NCI-H510A treated with DMSO at 0.1 percent for 48 hours (cell line): ENCODE measurements at regions not wholly inside any gene's neighbourhood (a gene's known extent, or its start where the extent isn't known, plus 50 kb on each side); places are given as distances from the start of the nearest gene placed in this dataset.

ENCODE experiments used
- DNase-seq: peaks from one replicate; lab custom pipeline; 2025; lab: John Stamatoyannopoulos, UW

GRCh38 chr1:14302025-14302424 lies 296.5 kb upstream of the KAZN start:
- no peak for DNase-seq

DNA sequence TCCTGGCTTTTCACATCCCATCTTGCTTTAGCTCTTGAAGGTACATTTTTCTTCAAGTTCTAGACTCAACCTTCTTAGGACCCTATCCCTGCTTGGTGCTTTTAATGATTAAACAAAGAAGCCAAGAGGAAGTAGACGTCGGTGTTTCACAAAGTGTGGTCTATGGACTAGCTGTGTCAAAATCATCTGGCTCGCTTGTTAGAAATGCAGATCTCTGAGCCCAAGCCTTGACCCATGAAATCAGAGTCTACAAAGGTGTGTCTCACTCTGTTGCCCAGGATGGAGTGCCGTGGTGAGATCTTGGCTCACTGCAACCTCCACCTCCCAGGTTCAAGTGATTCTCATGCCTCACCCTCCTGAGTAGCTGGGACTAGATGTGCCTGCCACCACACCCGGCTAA lies 295.5 kb upstream of the KAZN start:
- DNase-seq: no peak

DNA sequence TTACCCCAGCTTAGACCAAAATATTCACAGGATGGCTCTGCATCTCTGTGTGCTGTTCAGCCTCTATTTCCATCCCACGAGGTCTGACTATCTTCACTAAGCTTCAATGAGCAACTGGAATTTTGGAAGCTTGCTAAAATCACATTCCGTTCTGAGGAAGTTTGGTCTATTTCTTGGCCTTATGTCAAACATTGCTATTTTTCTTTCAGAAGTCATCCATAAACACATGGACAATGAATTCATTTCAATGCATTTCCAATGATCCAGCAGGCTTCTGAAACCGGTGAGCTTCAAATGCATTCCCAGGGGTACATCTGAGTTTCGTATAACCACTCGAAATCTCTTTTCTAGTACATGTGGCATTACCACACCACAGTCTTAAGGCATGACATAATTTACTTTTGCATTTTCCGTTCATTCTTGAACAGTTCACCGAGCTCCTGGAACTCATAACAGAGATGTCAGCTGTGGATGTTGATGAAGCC lies 294.1 kb upstream of the KAZN start:
- no peak for DNase-seq

GRCh38 chr1:14308460-14308859 lies 290.0 kb upstream of the KAZN start:
- no peak for DNase-seq

- no peak for DNase-seq
Measured at GRCh38 chr1:14309984-14310383, 288.5 kb upstream of the KAZN start.

DNA sequence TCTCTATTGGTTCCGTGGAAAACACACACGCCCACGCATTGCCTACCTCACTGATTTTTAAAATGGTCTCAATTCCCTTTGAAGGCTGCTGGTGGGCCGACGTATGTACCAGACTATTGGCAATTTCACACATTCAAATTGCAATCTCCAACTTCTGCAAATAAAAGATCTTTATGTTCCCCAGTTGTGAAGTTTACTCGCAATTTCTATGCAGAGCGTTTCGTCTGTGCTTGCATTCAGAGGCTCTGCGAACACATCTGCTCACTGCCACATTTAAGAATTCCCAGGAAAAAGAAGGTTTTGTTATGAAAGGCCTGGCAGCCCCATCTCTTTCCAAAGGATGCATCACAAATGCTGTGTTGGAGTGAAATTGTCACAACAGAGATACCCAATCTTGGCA lies 288.0 kb upstream of the KAZN start:
- DNase-seq: no peak

DNA sequence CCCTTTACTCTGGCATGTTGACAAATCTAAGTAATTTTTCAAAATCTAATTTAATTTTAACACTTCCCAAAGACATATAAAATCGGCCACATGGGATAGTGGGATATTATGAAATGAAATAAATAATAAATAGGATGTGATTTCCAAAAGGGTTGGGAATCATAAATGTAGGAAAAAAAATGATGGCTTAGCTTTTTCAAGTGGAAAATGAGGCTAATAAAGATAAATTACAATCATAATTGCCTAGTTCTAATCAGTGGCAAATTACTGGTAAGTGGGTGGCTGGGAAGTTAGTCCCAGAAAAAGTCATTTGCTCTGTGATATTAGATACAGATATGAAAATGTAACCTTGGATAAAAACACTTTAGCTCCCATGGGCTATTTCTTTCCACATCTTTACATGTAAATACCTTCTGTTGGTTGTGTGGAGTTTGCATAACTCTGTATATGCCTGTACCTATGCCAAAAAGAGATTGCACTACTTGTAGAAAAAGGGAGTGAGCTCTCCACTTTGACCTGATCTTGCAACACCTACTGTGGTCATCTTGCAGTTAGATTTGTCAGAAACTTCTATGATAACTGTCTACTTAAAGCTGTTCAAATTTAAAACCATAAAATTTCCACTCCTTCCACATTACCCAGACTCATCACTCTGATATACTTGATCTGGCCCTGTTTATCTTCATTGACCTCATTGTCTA lies 284.6 kb upstream of the KAZN start:
- DNase-seq: no peak

GRCh38 chr1:14318830-14319229 lies 279.7 kb upstream of the KAZN start:
- DNase-seq: no peak

- no peak for DNase-seq
Measured at GRCh38 chr1:14320518-14320917, 278.0 kb upstream of the KAZN start.

DNA sequence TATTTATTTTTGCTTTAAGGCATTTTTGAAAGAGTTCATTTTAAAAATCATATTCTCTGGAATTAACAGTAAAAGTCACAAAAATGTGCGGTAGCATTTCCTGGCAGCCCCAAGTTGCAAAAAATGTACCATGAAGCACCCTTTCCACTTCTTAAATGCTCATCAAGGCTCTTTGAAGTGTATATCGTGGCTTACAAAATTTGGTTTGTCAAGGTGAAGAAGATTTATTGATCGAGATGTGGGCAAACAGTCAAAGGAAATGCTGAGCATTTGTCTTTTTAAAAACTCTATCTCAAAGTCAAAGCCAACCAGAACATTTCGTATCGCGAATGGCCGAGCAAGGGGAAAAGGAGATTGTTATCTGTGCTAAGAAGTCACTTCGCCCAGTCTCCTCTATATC lies 277.5 kb upstream of the KAZN start:
- DNase-seq: no peak

DNA sequence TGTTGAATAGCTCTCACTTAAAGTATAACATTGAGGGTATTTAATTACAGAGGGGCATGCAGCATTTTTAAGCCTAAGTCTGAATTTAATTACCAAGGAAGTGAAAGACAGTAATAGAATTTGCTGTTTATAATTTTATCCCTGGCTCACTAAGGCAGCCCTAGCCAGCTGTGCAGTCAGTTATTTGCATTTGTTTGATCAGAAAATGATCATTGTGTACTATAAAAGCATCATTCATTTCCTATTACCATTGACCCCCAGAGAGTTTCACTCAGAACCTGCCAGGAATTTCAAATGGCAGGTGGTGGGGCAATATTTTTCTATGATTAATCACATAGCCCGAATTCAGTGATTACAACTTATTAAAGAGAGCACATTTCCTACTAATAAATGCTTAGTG lies 277.1 kb upstream of the KAZN start:
- DNase-seq: no peak

GRCh38 chr1:14323568-14324247 lies 274.8 kb upstream of the KAZN start:
- DNase-seq: no peak

DNA sequence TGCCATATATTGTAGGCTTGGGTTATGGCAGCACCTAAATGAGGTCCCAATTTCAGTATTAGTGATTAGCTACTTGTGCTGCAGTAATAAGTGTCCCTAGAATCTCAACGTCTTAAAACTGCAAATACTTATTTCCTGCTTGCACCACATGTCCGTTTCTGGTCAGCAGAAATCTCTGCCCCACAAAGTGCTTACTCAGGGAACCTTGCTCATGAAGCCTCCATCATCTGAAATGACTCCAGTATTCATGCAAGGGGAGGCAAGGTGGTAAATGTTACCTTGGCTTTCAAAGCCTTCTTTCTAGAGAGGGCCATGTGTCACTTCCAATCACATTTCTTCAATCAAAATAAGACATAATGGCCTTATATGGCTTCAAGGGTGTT lies 274.2 kb upstream of the KAZN start:
- no peak for DNase-seq

DNA sequence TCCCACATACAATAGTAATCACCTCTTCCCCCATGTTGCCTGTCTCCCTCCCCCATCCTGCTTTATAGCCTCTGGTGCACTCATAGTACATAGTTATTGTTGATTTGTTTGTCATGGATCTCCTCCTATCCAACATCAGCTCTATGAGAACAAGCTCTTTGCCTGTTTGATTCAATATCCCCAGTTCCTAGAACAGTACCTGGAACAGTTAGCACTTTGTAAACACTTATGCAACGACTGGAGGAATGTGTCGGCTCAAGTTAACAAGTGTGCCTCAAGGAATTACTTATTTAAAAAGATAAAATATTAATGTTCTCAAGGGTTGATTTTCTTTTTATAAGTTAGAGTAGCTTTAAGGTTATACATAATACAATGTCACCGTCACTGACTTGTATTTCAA lies 271.6 kb upstream of the KAZN start:
- no peak for DNase-seq

GRCh38 chr1:14328685-14329084 lies 269.8 kb upstream of the KAZN start:
- DNase-seq: no peak

GRCh38 chr1:14332158-14332557 lies 266.3 kb upstream of the KAZN start:
- no peak for DNase-seq

DNA sequence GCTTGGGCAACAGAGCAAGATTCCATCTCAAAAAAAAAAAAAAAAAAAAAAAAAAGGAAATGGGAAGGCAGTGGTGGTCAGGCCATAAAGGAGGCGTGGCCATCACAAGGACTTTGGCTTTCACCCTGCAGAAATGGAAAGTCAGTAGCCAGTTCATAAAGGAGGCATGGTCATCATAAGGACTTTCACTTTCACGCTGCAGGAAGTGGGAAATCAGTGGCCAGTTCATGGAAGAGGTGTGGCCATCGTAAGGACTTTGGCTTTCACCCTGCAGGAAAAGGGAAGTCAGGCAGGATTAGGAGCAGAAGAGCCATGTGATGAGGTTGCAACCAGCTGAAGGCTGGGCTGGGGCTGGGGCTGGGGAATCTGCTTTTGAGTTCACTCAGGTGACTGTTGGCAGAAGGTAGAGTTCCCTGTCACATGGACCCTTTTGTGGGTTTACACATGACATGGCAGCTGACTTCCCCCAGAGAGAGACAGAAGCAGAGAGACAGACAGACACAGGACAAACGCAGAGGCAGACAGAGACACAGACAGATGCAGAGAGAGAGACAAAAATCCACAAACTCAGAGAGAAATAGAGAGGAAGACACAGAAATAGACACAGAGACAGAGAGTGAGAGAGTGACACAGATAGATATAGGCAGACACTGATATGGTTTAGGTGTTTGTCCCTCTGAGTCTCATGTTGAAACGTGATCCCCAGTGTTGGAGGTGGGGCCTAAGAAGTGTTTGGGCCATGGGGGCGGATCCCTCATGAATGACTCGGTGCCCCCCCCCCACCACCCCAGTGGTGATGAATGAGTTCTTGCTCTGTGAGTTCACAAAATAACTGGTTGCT lies 263.9 kb upstream of the KAZN start:
- DNase-seq: no peak

- DNase-seq: no peak
Measured at GRCh38 chr1:14338509-14338908, 260.0 kb upstream of the KAZN start.

- no peak for DNase-seq
Measured at GRCh38 chr1:14339288-14339687, 259.2 kb upstream of the KAZN start.

- DNase-seq: no peak
Measured at GRCh38 chr1:14340002-14340785, 258.3 kb upstream of the KAZN start.

GRCh38 chr1:14341147-14341546 lies 257.3 kb upstream of the KAZN start:
- DNase-seq: no peak

GRCh38 chr1:14345946-14346550 lies 252.4 kb upstream of the KAZN start:
- no peak for DNase-seq
